ENCODE measurements at regions not wholly inside any gene's neighbourhood (a gene's known extent, or its start where the extent isn't known, plus 50 kb on each side); places are given as distances from the start of the nearest gene placed in this dataset.

- H3K27ac ChIP-seq: no peak overlapping the region
- intact Hi-C loops (cut with DNase I): no loop called here
- 77 to 83% (median 79%) methylated on average over 3 of the region's 3 CpGs for WGBS, 4 donors
- no peaks in the 10 kb centered on the region for H3K27me3 ChIP-seq
- peaks cover 0 to 9% (median 0%) of the 10 kb centered on the region in 12 donors for H3K9me3 ChIP-seq
- ATAC-seq (no peak), DNase-seq (no peak)
- no peaks in the 10 kb centered on the region for H3K36me3 ChIP-seq
- H3K4me3 ChIP-seq: no peak overlapping the region
- no peaks in the 10 kb centered on the region for H3K4me1 ChIP-seq
- no peak for TF ChIP-seq POLR2A (IDR thresholded peaks at IDR 0.05)
- TF ChIP-seq, protein P1, sequence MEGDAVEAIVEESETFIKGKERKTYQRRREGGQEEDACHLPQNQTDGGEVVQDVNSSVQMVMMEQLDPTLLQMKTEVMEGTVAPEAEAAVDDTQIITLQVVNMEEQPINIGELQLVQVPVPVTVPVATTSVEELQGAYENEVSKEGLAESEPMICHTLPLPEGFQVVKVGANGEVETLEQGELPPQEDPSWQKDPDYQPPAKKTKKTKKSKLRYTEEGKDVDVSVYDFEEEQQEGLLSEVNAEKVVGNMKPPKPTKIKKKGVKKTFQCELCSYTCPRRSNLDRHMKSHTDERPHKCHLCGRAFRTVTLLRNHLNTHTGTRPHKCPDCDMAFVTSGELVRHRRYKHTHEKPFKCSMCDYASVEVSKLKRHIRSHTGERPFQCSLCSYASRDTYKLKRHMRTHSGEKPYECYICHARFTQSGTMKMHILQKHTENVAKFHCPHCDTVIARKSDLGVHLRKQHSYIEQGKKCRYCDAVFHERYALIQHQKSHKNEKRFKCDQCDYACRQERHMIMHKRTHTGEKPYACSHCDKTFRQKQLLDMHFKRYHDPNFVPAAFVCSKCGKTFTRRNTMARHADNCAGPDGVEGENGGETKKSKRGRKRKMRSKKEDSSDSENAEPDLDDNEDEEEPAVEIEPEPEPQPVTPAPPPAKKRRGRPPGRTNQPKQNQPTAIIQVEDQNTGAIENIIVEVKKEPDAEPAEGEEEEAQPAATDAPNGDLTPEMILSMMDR (IDR thresholded peaks at IDR 0.05): no peak
Observed at GRCh38 chr21:41031701-41032220, 136.2 kb upstream of the BACE2 start.

DNA sequence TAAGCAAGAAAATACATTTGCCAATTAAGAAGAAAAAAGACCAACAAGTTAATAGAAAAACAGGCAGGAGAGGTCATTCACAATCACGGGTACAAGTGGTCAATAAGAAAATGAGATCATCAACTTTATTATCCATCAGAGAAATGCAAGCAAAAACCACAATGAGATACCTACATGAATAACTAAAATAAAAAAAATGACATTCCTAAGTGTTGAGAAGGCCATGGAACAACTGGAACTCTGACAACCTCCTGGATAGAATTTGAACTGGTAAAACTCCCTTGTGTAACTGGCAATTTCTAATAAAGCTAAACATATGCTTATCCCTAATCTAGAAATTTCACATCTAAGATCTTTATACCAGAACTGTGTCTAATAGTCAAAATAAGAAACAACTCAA, 135.4 kb upstream of the BACE2 start:
- no peak for TF ChIP-seq POLR2A (IDR thresholded peaks at IDR 0.05)
- TF ChIP-seq, protein P1 (IDR thresholded peaks at IDR 0.05): no peak
- H3K9me3 ChIP-seq: peaks cover 0 to 9% (median 0%) of the 10 kb centered on the region in 12 donors
- H3K27ac ChIP-seq: no peak overlapping the region
- no peaks in the 10 kb centered on the region for H3K27me3 ChIP-seq
- H3K4me3 ChIP-seq: no peak overlapping the region
- ATAC-seq: no peak
- intact Hi-C loops (cut with DNase I): no loop called here
- no peaks in the 10 kb centered on the region for H3K36me3 ChIP-seq
- WGBS, 4 donors: 73 to 92% (median 78%) methylated on average over 1 of the region's 1 CpG
- DNase-seq: no peak
- H3K4me1 ChIP-seq: no peaks in the 10 kb centered on the region

DNA sequence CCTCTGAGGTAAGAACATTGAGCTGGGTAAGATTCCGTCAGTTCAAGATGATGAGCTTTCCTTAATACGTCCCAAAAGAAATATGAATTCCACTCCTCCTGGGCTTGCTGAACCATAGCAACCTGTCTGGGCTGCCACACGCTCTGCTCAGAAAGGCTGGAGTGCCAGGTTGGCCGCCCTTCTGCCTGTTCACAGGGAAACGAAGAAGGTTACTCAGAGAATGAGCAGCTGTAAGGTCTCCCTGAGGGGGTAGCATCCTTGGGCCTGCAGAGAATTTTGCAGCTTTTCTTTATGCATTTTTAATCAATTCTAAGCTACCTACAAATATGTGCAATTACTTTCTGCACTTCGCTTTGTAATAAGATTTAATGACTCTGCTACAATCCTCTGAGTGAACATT, 130.7 kb upstream of the BACE2 start:
- H3K27ac ChIP-seq: no peak overlapping the region
- peaks cover 0 to 6% (median 0%) of the 10 kb centered on the region in 9 donors for H3K27me3 ChIP-seq
- ATAC-seq: no peak
- H3K36me3 ChIP-seq: no peaks in the 10 kb centered on the region
- DNase-seq: no peak
- WGBS, 4 donors: 88 to 98% (median 91%) methylated on average over 5 to 6 of the region's 6 CpGs
- intact Hi-C loops (cut with DNase I): no loop called here
- H3K4me3 ChIP-seq: no peak overlapping the region
- peaks cover 0 to 8% (median 0%) of the 10 kb centered on the region in 12 donors for H3K9me3 ChIP-seq
- H3K4me1 ChIP-seq: no peaks in the 10 kb centered on the region
- no peak for TF ChIP-seq POLR2A (IDR thresholded peaks at IDR 0.05)
- TF ChIP-seq, protein P1 (IDR thresholded peaks at IDR 0.05): no peak

DNA sequence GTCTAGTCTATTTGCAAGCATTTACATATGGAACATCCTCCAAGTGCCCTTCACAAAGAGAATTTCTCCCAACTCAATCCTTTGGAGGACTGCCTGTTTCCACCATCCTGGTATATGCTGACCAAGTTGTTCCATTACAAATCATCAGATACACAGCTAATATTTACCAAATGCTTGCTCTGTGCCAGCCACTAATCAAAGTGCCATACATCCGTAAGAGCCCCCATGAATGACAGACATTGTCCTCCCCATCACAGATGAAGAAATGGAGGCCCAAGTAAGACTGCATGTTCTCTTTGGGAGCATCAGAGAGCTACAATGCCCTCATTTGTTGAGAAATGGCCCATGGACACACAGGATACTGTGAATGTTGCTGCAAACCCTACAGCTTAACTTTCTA, 130.0 kb upstream of the BACE2 start:
- no peak for DNase-seq
- H3K4me3 ChIP-seq: no peak overlapping the region
- H3K9me3 ChIP-seq: peaks cover 0 to 8% (median 0%) of the 10 kb centered on the region in 12 donors
- TF ChIP-seq, protein P1 (IDR thresholded peaks at IDR 0.05): no peak
- TF ChIP-seq POLR2A (IDR thresholded peaks at IDR 0.05): no peak
- no peak overlapping the region for H3K27ac ChIP-seq
- no peaks in the 10 kb centered on the region for H3K36me3 ChIP-seq
- no peaks in the 10 kb centered on the region for H3K4me1 ChIP-seq
- WGBS, 4 donors: 81 to 100% (median 95%) methylated on average over 1 of the region's 1 CpG
- ATAC-seq: no peak
- peaks cover 0 to 6% (median 0%) of the 10 kb centered on the region in 9 donors for H3K27me3 ChIP-seq
- intact Hi-C loops (cut with DNase I): no loop called here
